SK-N-SH treated with all-trans-retinoic acid at 6 μM for 48 hours (cell line): ENCODE measurements at regions not wholly inside any gene's neighbourhood (a gene's known extent, or its start where the extent isn't known, plus 50 kb on each side); places are given as distances from the start of the nearest gene placed in this dataset.
"Not testable (repeated sequence)": the region's sequence is repeated elsewhere in the genome, so short reads cannot be mapped to it uniquely, and the experiment has no call there.

ENCODE experiments used
- ATAC-seq: fragments of 200-7000 bp; cut with Tn5 transposase; 3 replicates; pipeline ENCODE4 v1.9.1; 2020; ENCODE audit warnings: mild to moderate bottlenecking, moderate library complexity
- ARNTL ChIP-seq: fragments of 450-650 bp; formaldehyde crosslinking; IDR thresholded peaks from 2 replicates; pipeline ENCODE4 v1.5.0; 2020; ENCODE audit warnings: low read depth, mild to moderate bottlenecking, moderate library complexity, borderline replicate concordance
- BACH2 ChIP-seq: fragments of 250-450 bp; sonication (Bioruptor Pico); IDR thresholded peaks from 2 replicates; pipeline ENCODE4 v1.9.0; 2021; ENCODE audit warnings: mild to moderate bottlenecking, borderline replicate concordance
- CREB5 ChIP-seq: fragments of 250-450 bp; sonication (Bioruptor Pico); IDR thresholded peaks from 2 replicates; pipeline ENCODE4 v1.5.1; 2020; ENCODE audit warnings: low read depth, mild to moderate bottlenecking, moderate library complexity
- CSDC2 ChIP-seq: fragments of 250-450 bp; sonication (Bioruptor Pico); IDR thresholded peaks from 2 replicates; pipeline ENCODE4 v1.5.0; 2020; ENCODE audit warnings: mild to moderate bottlenecking, moderate library complexity
- CSRNP3 ChIP-seq: fragments of 250-450 bp; sonication (Bioruptor Pico); IDR thresholded peaks from 2 replicates; pipeline ENCODE4 v1.5.1; 2021; ENCODE audit warnings: mild to moderate bottlenecking, moderate library complexity
- ESRRG ChIP-seq: fragments of 250-450 bp; sonication (Bioruptor Pico); IDR thresholded peaks from 2 replicates; pipeline ENCODE4 v1.6.1; 2021; ENCODE audit warnings: mild to moderate bottlenecking
- GLIS3 ChIP-seq: fragments of 250-450 bp; sonication (Bioruptor Pico); IDR thresholded peaks from 2 replicates; pipeline ENCODE4 v1.5.0; 2020; ENCODE audit warnings: mild to moderate bottlenecking, moderate library complexity
- ISL1 ChIP-seq: fragments of 250-450 bp; sonication (Bioruptor Pico); IDR thresholded peaks from 2 replicates; pipeline ENCODE4 v2.1.2; 2022; ENCODE audit warnings: mild to moderate bottlenecking, moderate library complexity
- OSR1 ChIP-seq: fragments of 250-450 bp; sonication (Bioruptor Pico); IDR thresholded peaks from 2 replicates; pipeline ENCODE4 v1.8.0; 2022; ENCODE audit warnings: moderate library complexity, mild to moderate bottlenecking, inconsistent platforms
- PATZ1 ChIP-seq: fragments of 250-450 bp; sonication (Bioruptor Pico); IDR thresholded peaks from 2 replicates; pipeline ENCODE4 v1.8.0; 2020; ENCODE audit warnings: mild to moderate bottlenecking, moderate library complexity, borderline replicate concordance
- POU6F1 ChIP-seq: fragments of 250-450 bp; sonication (Bioruptor Pico); IDR thresholded peaks from 2 replicates; pipeline ENCODE4 v1.8.0; 2021; ENCODE audit warnings: low read depth, mild to moderate bottlenecking, moderate library complexity, borderline replicate concordance
- PPARA ChIP-seq: fragments of 250-450 bp; sonication (Bioruptor Pico); IDR thresholded peaks from 2 replicates; pipeline ENCODE4 v1.5.0; 2020; ENCODE audit warnings: mild to moderate bottlenecking, borderline replicate concordance
- RARB ChIP-seq: fragments of 250-450 bp; sonication (Bioruptor Pico); IDR thresholded peaks from 2 replicates; pipeline ENCODE4 v1.8.0; 2021; ENCODE audit warnings: mild to moderate bottlenecking, moderate library complexity
- SNAI2 ChIP-seq: fragments of 250-450 bp; sonication (Bioruptor Pico); IDR thresholded peaks from 2 replicates; pipeline ENCODE4 v1.5.0; 2020; ENCODE audit warnings: mild to moderate bottlenecking, moderate library complexity
- TCF4 ChIP-seq: fragments of 250-450 bp; sonication (Bioruptor Pico); IDR thresholded peaks from 2 replicates; pipeline ENCODE4 v1.8.0; 2021; ENCODE audit warnings: mild to moderate bottlenecking, moderate library complexity, borderline replicate concordance
- TOX ChIP-seq: fragments of 250-450 bp; sonication (Bioruptor Pico); IDR thresholded peaks from 2 replicates; pipeline ENCODE4 v1.8.0; 2021; ENCODE audit warnings: mild to moderate bottlenecking, moderate library complexity, borderline replicate concordance
- ZC3H10 ChIP-seq: fragments of 250-450 bp; sonication (Bioruptor Pico); IDR thresholded peaks from 2 replicates; pipeline ENCODE4 v1.5.1; 2021; ENCODE audit warnings: mild to moderate bottlenecking, moderate library complexity
- ZFP3 ChIP-seq: fragments of 250-450 bp; sonication (Bioruptor Pico); IDR thresholded peaks from 2 replicates; pipeline ENCODE4 v1.5.0; 2020; ENCODE audit warnings: mild to moderate bottlenecking, moderate library complexity
- ZFP30 ChIP-seq: fragments of 450-650 bp; formaldehyde crosslinking; IDR thresholded peaks from 2 replicates; pipeline ENCODE4 v1.5.0; 2022; ENCODE audit warnings: mild to moderate bottlenecking, moderate library complexity
- ZNF565 ChIP-seq: fragments of 450-650 bp; formaldehyde crosslinking; conservative IDR thresholded peaks from 2 replicates; pipeline ENCODE4 v1.5.0; 2020; ENCODE audit warnings: low read depth, mild to moderate bottlenecking, moderate library complexity
- ZNF70 ChIP-seq: fragments of 450-650 bp; formaldehyde crosslinking; IDR thresholded peaks from 2 replicates; pipeline ENCODE4 v1.5.0; 2020; ENCODE audit warnings: mild to moderate bottlenecking, moderate library complexity
- ZNF8 ChIP-seq: fragments of 450-650 bp; formaldehyde crosslinking; IDR thresholded peaks from 2 replicates; pipeline ENCODE4 v1.5.0; 2020; ENCODE audit warnings: mild to moderate bottlenecking, moderate library complexity

GRCh38 chr2:105537920-105538319 lies 139.1 kb upstream of the FHL2 start:
- TF ChIP-seq ESRRG (CRISPR knock-in tag): no peak
- no peak for ATAC-seq

- TF ChIP-seq OSR1 (CRISPR knock-in tag): no peak
- no peak for TF ChIP-seq SNAI2 (CRISPR knock-in tag)
- TF ChIP-seq GLIS3 (CRISPR knock-in tag): no peak
- no peak for TF ChIP-seq ZFP30 (CRISPR knock-in tag)
- TF ChIP-seq ZC3H10 (CRISPR knock-in tag): no peak
- TF ChIP-seq ARNTL: no peak
- TF ChIP-seq ZNF70 (CRISPR knock-in tag): no peak
- no peak for TF ChIP-seq CSRNP3 (CRISPR knock-in tag)
- TF ChIP-seq ZFP3 (CRISPR knock-in tag): no peak
- no peak for ATAC-seq
These were observed 138.6 kb upstream of the FHL2 start for GRCh38 chr2:105537466-105537865.

GRCh38 chr2:105536175-105536574 lies 137.3 kb upstream of the FHL2 start:
- TF ChIP-seq TOX (CRISPR knock-in tag) (no peak), CREB5 (CRISPR knock-in tag) (no peak), CSDC2 (CRISPR knock-in tag) (no peak), ZNF8 (CRISPR knock-in tag) (no peak), ZC3H10 (CRISPR knock-in tag) (no peak), POU6F1 (CRISPR knock-in tag) (no peak), TCF4 (CRISPR knock-in tag) (no peak), BACH2 (CRISPR knock-in tag) (no peak), CSRNP3 (CRISPR knock-in tag) (no peak)
- no peak for ATAC-seq

- ATAC-seq: not testable (repeated sequence)
These were observed 130.4 kb upstream of the FHL2 start for GRCh38 chr2:105529258-105529657.

- no peak for ATAC-seq
- TF ChIP-seq ZFP30 (CRISPR knock-in tag) (no peak), PATZ1 (no peak), SNAI2 (CRISPR knock-in tag) (no peak), BACH2 (CRISPR knock-in tag) (no peak), ARNTL (no peak), ZNF565 (CRISPR knock-in tag) (no peak), ISL1 (no peak), CSDC2 (CRISPR knock-in tag) (no peak), CSRNP3 (CRISPR knock-in tag) (no peak), POU6F1 (CRISPR knock-in tag) (no peak), PPARA (no peak), ESRRG (CRISPR knock-in tag) (no peak), TOX (CRISPR knock-in tag) (no peak), OSR1 (CRISPR knock-in tag) (no peak), RARB (CRISPR knock-in tag) (no peak), ZNF8 (CRISPR knock-in tag) (no peak), GLIS3 (CRISPR knock-in tag) (no peak)
These were observed 127.4 kb upstream of the FHL2 start for GRCh38 chr2:105526000-105526925.
